NCI-H187 (cell line): ENCODE measurements at regions not wholly inside any gene's neighbourhood (a gene's known extent, or its start where the extent isn't known, plus 50 kb on each side); places are given as distances from the start of the nearest gene placed in this dataset.

ENCODE experiments used
- DNase-seq, 2 experiments: peaks; one replicate each; lab custom pipeline; 2025; lab: John Stamatoyannopoulos, UW

- DNase-seq, result no peak
Measured at GRCh38 chr12:116381744-116382685, 104.5 kb upstream of the MED13L start.

GRCh38 chr12:116382686-116383530 lies 105.4 kb upstream of the MED13L start:
- DNase-seq, result no peak

DNA sequence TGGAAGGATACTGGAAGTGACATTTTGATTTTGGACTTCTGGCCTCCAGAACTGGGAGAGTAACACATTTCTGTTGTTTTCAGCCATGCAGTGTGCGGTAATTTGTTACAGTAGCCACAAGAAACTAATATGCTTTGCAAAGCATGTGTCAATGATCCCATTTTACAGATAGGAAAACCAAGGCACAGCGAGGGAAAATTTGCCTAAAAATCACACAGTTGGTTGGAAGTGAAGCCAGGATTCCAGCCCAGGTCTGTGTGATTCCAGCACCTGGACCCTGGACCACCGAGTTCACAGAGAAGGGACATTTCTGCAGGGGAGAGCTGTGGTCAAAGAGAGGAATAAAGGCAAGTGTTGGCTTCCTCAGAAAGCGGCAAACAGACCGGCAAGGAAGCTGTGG lies 106.7 kb upstream of the MED13L start:
- DNase-seq, result no peak

GRCh38 chr12:116384691-116385485 lies 107.4 kb upstream of the MED13L start:
- DNase-seq, result no peak

- DNase-seq, result no peak
Measured at GRCh38 chr12:116385486-116386217, 108.2 kb upstream of the MED13L start.

- no peak for DNase-seq
Measured at GRCh38 chr12:116389326-116389725, 111.8 kb upstream of the MED13L start.

GRCh38 chr12:116389990-116390389 lies 112.5 kb upstream of the MED13L start:
- DNase-seq, result no peak

- DNase-seq, result no peak
Measured at GRCh38 chr12:116390401-116391335, 113.2 kb upstream of the MED13L start.

DNA sequence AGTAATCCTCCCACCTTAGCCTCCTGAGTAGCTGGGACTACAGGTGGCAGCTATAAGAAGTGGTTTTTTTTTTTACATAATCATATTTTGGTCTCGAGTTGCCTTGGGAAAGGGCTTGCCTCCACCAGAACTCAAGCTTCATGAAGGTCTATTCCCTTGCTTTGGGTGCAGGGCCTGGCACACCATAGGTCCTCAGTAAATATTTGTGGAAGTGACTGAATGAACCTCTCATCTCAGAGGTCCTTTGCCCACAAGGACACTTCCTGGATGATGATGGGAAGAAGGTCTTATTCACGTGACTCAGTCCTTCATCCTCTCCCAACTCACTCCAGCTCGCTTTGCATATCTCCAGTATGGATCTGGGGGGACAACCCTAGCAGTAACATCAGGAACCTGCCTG lies 114.0 kb upstream of the MED13L start:
- no peak for DNase-seq

DNA sequence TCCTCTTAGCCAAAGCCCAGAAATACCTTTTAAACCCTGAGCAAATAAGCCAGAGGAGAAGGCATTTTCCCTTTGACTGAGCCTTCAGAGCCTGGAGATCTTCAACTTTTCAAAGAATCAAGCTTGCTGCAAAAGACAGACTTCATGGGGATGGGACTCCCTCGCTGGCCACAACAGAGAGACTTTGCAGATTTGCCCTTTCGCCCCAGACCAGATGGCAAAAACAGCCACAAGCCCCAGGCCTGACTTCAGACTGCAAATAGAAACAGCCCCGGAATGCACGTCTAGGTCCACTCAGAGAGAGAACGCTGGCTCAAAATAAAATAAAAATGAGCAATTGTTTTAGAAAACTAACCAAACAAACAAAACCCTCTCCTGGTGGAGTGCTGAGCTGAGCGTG lies 114.6 kb upstream of the MED13L start:
- DNase-seq, result no peak

DNA sequence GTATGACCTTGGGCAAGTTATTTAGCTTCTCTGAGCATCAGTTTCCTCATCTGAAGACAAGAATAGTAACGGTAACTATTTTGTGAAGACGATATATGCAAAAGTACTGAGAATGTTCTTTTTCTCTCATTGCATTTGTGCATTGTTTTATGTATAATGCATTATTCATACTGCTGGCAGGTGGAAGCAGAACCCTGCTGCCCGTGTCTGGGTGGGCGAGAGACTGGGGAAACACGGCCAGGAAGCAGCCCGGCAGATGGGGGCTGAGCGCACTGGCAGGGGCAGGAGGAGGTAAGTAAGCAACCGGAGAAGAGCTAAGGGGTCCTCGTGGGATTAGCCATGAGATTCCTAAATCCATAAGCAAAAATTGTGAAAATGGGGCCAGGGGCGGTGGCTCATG lies 115.8 kb upstream of the MED13L start:
- DNase-seq, result no peak

DNA sequence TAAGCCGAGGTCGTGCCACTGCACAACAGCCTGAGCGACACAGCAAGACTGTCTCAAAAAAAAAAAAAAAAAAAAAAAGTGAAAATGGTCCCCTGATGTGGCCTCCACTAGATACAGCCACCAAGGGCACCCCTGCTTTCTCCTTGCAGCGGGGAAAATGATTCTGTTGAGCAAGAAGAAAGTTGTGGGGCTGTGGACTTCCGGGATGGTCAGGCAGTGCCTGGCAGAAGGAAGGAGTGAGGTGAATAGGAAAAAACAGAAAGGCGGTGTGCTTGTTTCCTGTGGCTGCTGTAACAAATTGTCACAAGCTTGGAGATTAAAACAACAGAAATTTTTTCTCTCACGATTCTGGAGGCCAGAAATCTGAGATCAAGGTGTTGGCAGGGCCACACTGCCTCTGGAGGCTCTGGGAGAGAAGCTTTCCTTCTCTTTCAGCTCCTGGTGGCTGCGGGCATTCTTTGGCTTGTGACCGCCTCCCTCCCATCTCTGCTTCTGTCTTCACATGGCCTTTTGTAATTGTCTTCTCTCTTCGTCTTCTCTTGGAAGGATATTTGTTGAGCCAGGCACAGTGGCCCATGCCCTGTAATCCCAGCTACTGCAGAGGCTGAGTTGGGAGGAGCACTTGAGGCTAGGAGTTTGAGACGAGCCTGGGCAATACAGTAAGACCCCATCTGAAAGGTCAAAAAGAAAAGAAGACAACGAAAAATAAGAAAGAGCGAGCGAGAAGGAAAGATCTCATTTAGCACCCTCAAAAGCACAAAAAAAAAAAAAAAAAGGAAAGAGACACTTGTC lies 116.6 kb upstream of the MED13L start:
- DNase-seq, result no peak

DNA sequence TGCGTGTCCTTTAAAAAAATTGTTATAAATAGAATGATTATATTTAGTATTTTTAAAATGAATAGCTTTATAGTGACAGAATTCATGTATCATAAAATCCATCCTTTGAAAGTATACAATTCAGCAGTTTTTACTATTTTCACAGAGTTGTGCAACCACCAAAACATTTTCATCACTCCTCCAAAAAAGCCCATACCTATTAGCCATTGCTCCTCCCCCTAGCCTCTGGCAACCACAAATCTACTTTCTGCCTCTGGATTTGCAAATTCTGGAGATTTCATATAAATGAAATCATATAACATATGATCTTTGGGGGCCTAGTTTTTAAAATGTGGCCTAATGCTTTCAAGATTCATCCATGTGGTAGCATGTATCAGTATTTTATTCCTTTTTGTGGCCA lies 117.9 kb upstream of the MED13L start:
- DNase-seq, result no peak

DNA sequence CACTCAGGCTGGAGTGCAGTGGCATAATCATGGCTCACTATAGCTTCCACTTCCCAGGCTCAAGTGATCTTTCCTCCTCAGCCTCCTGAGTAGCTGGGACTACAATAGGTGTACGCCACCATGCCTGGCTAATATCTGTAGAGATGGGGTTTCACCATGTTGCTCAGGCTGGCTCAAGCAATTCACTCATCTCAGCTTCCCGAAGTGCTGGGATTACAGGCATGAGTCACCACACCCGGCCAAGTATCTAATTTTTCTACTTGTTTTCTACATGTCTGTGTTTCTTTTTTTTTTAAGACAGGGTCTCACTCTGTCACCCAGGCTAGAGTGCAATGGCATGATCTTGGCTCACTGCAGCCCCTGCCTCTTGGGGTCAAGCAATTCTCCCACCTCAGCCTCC lies 119.7 kb upstream of the MED13L start:
- DNase-seq, result no peak

DNA sequence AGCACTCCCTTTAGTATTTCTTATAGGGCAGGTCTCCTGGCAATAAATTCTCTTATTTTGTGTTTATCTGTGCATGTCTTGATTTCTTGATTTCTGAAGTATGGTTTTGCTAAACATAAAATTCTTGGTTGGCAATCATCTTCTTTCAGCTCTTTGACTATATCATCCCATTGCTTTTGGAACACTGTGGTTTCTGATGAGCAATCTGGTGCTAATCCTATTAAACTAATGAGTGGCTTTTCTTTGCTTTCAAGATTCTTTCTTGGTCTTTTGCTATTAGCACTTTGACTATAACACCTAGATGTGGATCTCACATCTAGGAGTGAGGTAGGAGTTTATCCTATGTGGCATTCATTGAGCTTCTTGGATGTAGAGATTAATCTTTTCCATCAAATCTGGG lies 120.7 kb upstream of the MED13L start:
- DNase-seq, result no peak

- no peak for DNase-seq
Measured at GRCh38 chr12:116399055-116399454, 121.6 kb upstream of the MED13L start.

GRCh38 chr12:116400636-116401372 lies 123.3 kb upstream of the MED13L start:
- no peak for DNase-seq

DNA sequence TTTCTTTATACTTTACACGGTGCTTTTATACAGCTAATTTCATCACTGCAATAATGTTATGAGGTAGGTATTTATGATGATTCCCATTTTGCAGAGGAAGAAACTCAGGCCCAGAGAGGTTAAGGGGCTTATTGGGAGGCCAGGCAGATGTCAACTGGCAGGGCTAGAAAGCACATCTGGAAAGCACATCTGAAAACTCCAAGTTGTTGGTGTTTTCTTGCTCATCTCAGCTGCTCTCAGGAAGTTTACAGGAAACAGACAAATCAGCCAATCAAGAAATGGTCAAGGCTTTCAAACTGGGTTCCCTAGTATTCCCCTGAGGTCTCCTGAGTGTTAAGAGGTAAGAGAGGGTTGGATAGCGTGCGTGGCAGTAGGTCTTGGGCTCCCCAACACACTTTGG lies 124.1 kb upstream of the MED13L start:
- DNase-seq, result no peak
